ENCODE measurements at regions not wholly inside any gene's neighbourhood (a gene's known extent, or its start where the extent isn't known, plus 50 kb on each side); places are given as distances from the start of the nearest gene placed in this dataset.

GRCh38 chr3:89682556-89682955, 575.1 kb downstream of the EPHA3 start:
- no peaks in the 10 kb centered on the region for H3K4me1 ChIP-seq (ENCODE audit: control insufficient read depth, insufficient read depth, low read length)
- no peaks in the 10 kb centered on the region for H3K9me3 ChIP-seq (ENCODE audit: control insufficient read depth, insufficient read depth, low read depth, low read length)
- H3K4me3 ChIP-seq (ENCODE audit: low read depth, low read length) = no peak overlapping the region
- TF ChIP-seq ZBTB1 (tag by site-specific recombination; IDR thresholded peaks at IDR 0.05) = no peak
- no peak for TF ChIP-seq ZNF223 (tag by site-specific recombination; IDR thresholded peaks at IDR 0.05)
- TF ChIP-seq SP7 (tag by site-specific recombination; IDR thresholded peaks at IDR 0.05) = no peak
- no peak for TF ChIP-seq ZSCAN16 (tag by site-specific recombination; IDR thresholded peaks at IDR 0.05)
- no peak for TF ChIP-seq ZNF449 (tag by site-specific recombination; IDR thresholded peaks at IDR 0.05)
- TF ChIP-seq MZF1 (tag by site-specific recombination; IDR thresholded peaks at IDR 0.05; ENCODE audit: borderline replicate concordance) = no peak
- TF ChIP-seq ZNF529 (tag by site-specific recombination; IDR thresholded peaks at IDR 0.05; ENCODE audit: insufficient replicate concordance) = no peak
- no peak for TF ChIP-seq ZNF214 (tag by site-specific recombination; IDR thresholded peaks at IDR 0.05; ENCODE audit: borderline replicate concordance)
- no peak for TF ChIP-seq OVOL3 (tag by site-specific recombination; IDR thresholded peaks at IDR 0.05)
- TF ChIP-seq ZNF140 (tag by site-specific recombination; IDR thresholded peaks at IDR 0.05) = no peak
- TF ChIP-seq HIC1 (tag by site-specific recombination; IDR thresholded peaks at IDR 0.05) = no peak
- POLR2A ChIA-PET = no interaction called here
- H3K27ac ChIP-seq (ENCODE audit: extremely low read depth, low read depth, low read length) = no peak overlapping the region
- CTCF ChIA-PET = interaction anchor here (0.7 kb wide), 1 partner anchor 345 kb away, joined by 3 read pairs; no protein-coding TSS in a partner anchor
- no peaks in the 10 kb centered on the region for H3K36me3 ChIP-seq (ENCODE audit: control insufficient read depth in 2 of 2, insufficient read depth in 1 of 2, low read length in 2 of 2)

GRCh38 chr3:89685731-89686130, 578.3 kb downstream of the EPHA3 start:
- no peaks in the 10 kb centered on the region for H3K4me1 ChIP-seq (ENCODE audit: control insufficient read depth, insufficient read depth, low read length)
- CTCF ChIA-PET = no interaction called here
- H3K9me3 ChIP-seq (ENCODE audit: control insufficient read depth, insufficient read depth, low read depth, low read length) = no peaks in the 10 kb centered on the region
- H3K27ac ChIP-seq (ENCODE audit: extremely low read depth, low read depth, low read length) = no peak overlapping the region
- POLR2A ChIA-PET = no interaction called here
- TF ChIP-seq ZNF133 (tag by site-specific recombination; IDR thresholded peaks at IDR 0.05) = no peak
- TF ChIP-seq ZNF37A (tag by site-specific recombination; IDR thresholded peaks at IDR 0.05) = no peak
- no peak for TF ChIP-seq BCL11B (tag by site-specific recombination; IDR thresholded peaks at IDR 0.05; ENCODE audit: low read depth)
- TF ChIP-seq ZNF488 (tag by site-specific recombination; IDR thresholded peaks at IDR 0.05) = no peak
- TF ChIP-seq ZNF404 (tag by site-specific recombination; IDR thresholded peaks at IDR 0.05) = no peak
- no peak for TF ChIP-seq ZFP41 (tag by site-specific recombination; IDR thresholded peaks at IDR 0.05; ENCODE audit: borderline replicate concordance)
- no peak for TF ChIP-seq FEZF1 (tag by site-specific recombination; IDR thresholded peaks at IDR 0.05)
- no peak for TF ChIP-seq ZNF518A (tag by site-specific recombination; conservative IDR thresholded peaks at IDR 0.05; ENCODE audit: low read depth)
- TF ChIP-seq ZNF624 (tag by site-specific recombination; IDR thresholded peaks at IDR 0.05) = no peak
- TF ChIP-seq ZNF184 (tag by site-specific recombination; IDR thresholded peaks at IDR 0.05) = no peak
- H3K36me3 ChIP-seq (ENCODE audit: control insufficient read depth in 2 of 2, insufficient read depth in 1 of 2, low read length in 2 of 2) = no peaks in the 10 kb centered on the region
- H3K4me3 ChIP-seq (ENCODE audit: low read depth, low read length) = no peak overlapping the region

Data from HEK293 (cell line).